ENCODE measurements at regions not wholly inside any gene's neighbourhood (a gene's known extent, or its start where the extent isn't known, plus 50 kb on each side); places are given as distances from the start of the nearest gene placed in this dataset.
"Not testable (repeated sequence)": the region's sequence is repeated elsewhere in the genome, so short reads cannot be mapped to it uniquely, and the experiment has no call there.

DNA sequence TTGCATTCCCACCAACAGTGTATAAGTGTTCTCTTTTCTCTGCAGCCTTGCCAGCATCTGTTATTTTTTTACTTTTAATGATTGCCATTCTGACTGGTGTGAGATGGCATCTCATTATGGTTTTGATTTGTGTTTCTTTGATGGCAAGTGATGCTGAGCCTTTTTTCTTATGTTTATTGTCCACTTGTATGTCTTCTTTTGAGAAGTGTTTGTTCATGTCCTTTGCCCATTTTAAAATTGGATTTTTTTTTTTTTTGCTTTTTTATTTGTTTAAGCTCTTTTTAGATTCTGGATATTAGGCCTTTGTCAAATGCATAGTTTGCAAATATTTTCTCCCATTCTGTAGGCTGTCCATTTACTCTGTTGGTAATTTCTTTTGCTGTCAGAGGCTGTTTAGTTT is 134.4 kb downstream of the APIP start:
- H3K27me3 ChIP-seq, H3K4me3 ChIP-seq, H3K36me3 ChIP-seq, DNase-seq, H3K9me3 ChIP-seq: not testable (repeated sequence)

DNA sequence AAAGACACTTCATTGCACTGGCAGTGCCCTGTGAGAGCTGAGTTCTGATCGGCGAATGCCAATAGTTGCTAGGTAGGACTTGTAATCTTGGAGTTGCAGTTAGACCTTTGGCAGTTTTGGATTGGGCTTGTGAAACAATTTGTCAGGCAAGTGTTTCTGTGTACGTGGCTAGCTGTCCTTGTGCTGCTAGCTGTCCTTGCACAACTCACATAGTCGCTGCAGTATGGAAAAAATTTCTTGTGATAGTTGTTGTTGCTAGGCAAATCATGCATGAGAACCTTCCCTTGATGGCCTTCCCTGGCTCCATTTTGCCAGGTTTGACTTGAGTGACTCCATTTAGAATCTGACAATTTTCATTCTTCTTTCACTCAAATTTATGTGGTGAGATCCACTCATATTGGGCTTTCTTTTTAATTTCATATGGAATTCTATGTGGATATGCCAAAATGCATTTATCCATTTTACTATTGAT is 140.7 kb downstream of the APIP start:
- no peak for DNase-seq
- Histone ChIP-seq H3K36me3 (no peaks in the 10 kb centered on the region), H3K27me3 (no peaks in the 10 kb centered on the region)

DNA sequence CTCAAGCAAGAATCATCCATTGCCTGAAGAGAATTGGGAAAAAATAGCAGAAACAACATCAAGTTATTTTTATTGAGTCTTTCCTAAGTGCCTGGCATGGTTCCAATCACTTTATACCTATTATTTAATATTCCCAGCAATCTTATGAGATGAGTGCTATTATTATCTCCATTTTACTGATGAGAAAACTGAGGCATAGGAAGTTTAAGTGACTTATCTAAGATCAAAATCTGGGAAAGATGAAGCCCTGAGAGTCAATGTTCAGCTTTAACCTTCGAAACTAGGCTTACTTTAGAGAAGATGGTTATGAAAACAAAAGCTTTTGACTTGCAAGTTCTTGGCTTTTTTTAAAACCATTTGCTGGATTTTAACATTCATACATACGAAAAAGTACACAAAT is 141.6 kb downstream of the APIP start:
- no peak for DNase-seq
- H3K9me3 ChIP-seq: peaks cover 11% of the 10 kb centered on the region; the same call in 1 of the 2 replicates
- H3K4me3 ChIP-seq: no peak overlapping the region
- H3K36me3 ChIP-seq: no peaks in the 10 kb centered on the region
- no peaks in the 10 kb centered on the region for H3K27me3 ChIP-seq

More for the DNA sequence above, 140.7 kb downstream of the APIP start:
- Histone ChIP-seq H3K9me3 (peaks cover 9% of the 10 kb centered on the region), H3K4me3 (no peak overlapping the region)

DNA sequence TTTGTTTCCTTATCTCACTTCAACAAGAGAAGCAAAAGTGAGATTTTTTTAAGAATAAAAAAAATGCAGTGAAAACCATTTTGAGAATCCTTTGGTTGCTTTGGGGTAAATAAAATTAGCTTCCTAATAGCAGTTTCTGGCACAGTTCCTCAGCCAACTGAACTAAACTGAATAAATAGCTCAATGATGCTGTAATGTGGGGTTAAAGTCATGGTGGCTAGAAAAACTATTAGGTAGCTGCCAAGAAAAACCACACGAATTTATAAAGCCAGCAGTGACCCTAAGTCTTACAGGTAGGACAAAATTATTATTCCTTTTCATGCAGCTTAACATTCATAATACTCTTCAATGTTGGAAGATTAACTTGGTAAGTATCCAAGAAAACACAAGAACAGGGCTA is 142.4 kb downstream of the APIP start:
- H3K27me3 ChIP-seq: no peaks in the 10 kb centered on the region
- H3K9me3 ChIP-seq: peaks cover 11% of the 10 kb centered on the region
- DNase-seq: no peak
- no peak overlapping the region for H3K4me3 ChIP-seq
- H3K36me3 ChIP-seq: no peaks in the 10 kb centered on the region

DNA sequence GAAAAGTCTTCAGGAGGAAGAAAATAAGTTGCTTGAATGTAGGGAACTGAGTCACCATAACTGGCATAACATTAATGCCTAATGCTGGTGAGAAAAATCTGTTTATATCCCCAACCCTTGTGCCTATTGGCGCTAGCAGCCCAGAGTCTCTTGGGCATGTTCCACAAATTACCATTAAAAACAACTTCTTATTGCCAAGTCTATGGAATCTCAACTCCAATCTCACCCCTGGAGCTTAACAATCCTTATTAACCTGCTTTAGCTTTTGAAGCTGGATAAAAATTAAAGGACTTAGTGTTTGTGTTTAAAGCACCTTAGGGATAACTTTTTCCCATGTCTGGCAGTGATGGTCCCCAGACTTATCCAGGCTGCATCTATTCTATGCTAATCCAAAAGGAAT is 143.0 kb downstream of the APIP start:
- peak; percentile 52 for DNase-seq
- no peak overlapping the region for H3K4me3 ChIP-seq
- peaks cover 13% of the 10 kb centered on the region for H3K9me3 ChIP-seq
- H3K27me3 ChIP-seq: no peaks in the 10 kb centered on the region
- no peaks in the 10 kb centered on the region for H3K36me3 ChIP-seq

DNA sequence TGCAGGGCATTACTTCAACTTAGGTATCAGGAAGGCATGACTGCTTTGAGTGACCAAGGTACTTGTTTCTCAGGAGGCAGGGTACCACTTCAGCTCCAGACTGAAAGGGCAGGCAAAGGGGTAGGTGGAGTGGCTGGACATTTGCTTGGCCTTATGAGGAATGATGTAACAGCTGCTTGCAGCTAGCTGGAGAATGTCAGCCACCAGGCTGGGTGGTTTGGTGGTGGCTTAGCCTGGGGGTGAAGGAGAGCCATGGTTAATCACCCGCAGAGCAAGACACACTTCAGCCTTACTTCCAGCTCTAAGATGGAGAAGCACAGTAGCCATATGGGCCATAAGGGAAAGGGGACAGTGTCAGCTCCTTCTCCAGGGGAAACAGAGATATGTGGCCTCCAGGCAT is 146.1 kb downstream of the APIP start:
- peaks cover 16% of the 10 kb centered on the region for H3K9me3 ChIP-seq
- no peaks in the 10 kb centered on the region for H3K27me3 ChIP-seq

DNA sequence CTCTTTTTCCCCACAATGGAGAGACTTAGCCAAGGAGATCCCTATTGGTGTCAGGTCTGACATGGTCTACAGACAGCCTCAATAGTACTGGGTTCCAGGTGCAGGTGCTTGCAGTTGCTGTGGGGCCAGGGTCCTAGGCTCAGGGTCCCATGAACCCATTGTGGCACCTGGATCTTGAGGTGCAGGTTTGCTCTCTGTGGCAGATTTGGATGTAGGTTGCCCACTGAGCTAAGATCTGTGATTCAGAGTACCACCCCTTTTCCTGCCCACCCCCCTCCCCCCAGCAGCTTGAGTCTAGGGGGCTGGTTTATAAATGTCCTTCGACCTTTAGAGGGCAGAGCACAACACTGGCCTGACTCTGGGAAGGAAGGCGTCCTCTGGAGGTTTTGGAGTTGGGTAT is 147.0 kb downstream of the APIP start:
- no peaks in the 10 kb centered on the region for H3K27me3 ChIP-seq

More for the DNA sequence above, 146.1 kb downstream of the APIP start:
- no peak for DNase-seq
- no peaks in the 10 kb centered on the region for H3K36me3 ChIP-seq
- H3K4me3 ChIP-seq: no peak overlapping the region

DNA sequence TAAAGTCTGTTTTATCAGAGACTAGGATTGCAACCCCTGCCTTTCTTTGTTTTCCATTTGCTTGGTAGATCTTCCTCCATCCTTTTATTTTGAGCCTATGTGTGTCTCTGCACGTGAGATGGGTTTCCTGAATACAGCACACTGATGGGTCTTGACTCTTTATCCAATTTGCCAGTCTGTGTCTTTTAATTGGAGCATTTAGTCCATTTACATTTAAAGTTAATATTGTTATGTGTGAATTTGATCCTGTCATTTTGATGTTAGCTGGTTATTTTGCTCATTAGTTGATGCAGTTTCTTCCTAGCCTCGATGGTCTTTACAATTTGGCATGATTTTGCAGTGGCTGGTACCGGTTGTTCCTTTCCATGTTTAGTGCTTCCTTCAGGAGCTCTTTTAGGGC is 141.7 kb downstream of the EHF start:
- H3K36me3 ChIP-seq, H3K4me3 ChIP-seq, DNase-seq, H3K27me3 ChIP-seq, H3K9me3 ChIP-seq: not testable (repeated sequence)

More for the DNA sequence above, 147.0 kb downstream of the APIP start:
- Histone ChIP-seq H3K9me3 (peaks cover 20% of the 10 kb centered on the region), H3K4me3 (no peak overlapping the region), H3K36me3 (no peaks in the 10 kb centered on the region)
- DNase-seq: no peak

DNA sequence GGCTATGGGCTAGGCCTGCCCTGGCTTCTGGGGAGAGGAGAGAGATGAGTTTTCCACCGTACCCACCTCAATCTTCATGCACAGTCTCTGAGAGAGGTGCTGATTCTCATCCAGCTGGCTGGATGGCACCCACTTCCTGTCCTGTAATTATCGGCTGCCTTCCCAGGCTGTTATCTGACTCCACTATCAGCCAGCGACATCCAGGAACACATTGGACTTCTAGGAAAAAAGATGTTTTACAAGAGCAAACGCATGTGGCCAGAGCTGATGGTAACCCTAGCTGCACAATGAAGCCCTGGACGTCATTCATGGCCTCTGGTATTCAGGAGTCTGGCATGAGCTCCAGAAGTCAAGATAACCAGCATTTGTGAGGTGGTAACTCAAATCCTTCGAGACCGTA is 137.4 kb downstream of the EHF start:
- H3K9me3 ChIP-seq: no peaks in the 10 kb centered on the region; the same call in 1 of the 2 replicates
- H3K36me3 ChIP-seq: no peaks in the 10 kb centered on the region
- H3K27me3 ChIP-seq: no peaks in the 10 kb centered on the region
- no peak for DNase-seq
- no peak overlapping the region for H3K4me3 ChIP-seq

DNA sequence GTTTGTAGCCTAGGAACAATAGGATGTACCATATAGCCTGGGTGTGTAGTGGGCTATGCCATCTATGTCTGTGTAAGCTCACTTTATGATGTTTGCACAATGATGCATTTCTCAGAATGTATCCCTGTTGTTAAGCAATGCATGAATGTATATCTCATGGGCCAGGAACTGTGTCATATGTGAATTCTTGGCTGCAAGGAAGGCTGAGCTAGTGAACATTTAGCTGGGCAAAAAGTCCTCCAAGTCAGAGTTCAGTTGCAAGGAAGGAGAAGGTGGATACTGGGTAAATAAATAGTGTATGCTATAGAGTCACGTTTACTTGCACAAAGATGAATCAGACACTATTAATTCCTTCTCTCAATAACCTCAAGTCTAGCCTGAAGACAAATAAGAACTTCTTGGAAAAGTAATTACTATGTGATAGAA is 136.1 kb downstream of the EHF start:
- H3K36me3 ChIP-seq: no peaks in the 10 kb centered on the region
- no peaks in the 10 kb centered on the region for H3K27me3 ChIP-seq
- no peak overlapping the region for H3K4me3 ChIP-seq
- peak; percentile 74 for DNase-seq
- H3K9me3 ChIP-seq: no peaks in the 10 kb centered on the region

DNA sequence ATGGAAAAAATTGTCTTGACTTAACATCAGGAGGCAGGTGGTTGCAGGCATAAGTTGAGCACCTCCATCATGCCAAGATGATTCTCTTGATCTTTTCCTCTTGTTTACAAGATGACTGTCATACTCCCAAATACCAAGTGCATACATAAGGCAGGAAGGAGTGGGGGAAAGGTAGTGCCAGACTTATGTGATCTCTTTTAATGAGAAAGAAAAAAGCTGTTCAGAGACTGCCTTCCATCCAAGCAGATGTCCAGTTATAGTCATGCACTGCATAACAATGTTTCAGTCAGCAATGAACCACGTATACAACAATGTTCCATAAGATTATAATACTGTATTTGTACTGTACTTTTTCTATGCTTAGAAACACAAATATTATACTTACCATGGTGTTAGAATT is 135.7 kb downstream of the EHF start:
- Histone ChIP-seq H3K36me3 (no peaks in the 10 kb centered on the region), H3K4me3 (no peak overlapping the region), H3K27me3 (no peaks in the 10 kb centered on the region), H3K9me3 (no peaks in the 10 kb centered on the region)
- no peak for DNase-seq

DNA sequence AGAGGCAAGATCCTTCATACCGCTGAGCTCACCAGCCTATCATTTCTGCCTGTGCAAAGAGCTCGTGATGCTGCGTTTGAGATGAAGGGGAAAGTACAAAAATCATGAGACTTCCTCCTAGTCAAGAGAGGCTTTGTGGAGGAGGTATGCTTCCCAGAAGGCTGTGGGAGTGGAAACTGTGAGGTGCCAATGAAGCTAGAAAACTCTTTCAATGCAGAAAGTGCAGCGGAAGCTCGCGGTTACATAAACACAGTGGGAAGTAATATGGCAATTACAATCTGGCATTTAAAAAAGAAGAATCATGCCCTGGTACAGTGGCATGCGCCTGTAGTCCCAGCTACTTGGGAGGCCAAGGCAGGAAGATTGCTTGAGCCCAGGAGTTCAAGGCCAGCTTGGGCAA is 134.8 kb downstream of the EHF start:
- DNase-seq: no peak
- Histone ChIP-seq H3K9me3 (no peaks in the 10 kb centered on the region), H3K4me3 (no peak overlapping the region), H3K36me3 (no peaks in the 10 kb centered on the region), H3K27me3 (no peaks in the 10 kb centered on the region)

DNA sequence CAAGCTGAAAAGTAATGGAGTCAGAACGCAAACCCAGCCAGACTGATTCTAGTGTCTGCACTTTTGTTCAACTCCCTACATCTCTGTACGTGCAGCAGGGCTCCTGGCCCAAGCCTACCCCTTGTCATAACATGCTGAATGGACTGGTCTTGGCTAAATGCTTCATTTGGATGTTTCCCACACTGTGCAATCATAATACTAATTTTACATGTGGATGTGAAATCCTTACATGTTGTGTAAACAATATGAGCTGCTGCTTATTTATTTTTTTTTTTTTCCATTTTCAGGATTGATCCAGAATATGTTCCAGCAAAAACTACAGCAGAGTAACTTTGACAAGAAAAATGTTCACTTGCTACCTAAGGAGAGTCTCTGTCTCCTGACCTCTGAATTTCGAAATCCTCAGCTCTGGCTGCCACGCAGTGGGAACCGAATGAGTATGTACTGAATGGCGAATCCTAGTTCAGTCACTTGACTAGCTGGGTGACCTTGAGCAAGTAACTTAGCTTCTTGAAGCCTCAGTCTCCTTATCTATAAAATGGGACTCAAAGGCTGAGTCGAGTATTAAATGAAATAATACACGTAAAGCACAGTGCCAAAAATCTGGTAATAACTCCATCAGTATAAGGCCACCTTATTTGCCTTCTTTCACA is 133.4 kb downstream of the EHF start:
- Histone ChIP-seq H3K4me3 (no peak overlapping the region), H3K36me3 (no peaks in the 10 kb centered on the region), H3K9me3 (no peaks in the 10 kb centered on the region), H3K27me3 (no peaks in the 10 kb centered on the region)
- peak; percentile 49 for DNase-seq

DNA sequence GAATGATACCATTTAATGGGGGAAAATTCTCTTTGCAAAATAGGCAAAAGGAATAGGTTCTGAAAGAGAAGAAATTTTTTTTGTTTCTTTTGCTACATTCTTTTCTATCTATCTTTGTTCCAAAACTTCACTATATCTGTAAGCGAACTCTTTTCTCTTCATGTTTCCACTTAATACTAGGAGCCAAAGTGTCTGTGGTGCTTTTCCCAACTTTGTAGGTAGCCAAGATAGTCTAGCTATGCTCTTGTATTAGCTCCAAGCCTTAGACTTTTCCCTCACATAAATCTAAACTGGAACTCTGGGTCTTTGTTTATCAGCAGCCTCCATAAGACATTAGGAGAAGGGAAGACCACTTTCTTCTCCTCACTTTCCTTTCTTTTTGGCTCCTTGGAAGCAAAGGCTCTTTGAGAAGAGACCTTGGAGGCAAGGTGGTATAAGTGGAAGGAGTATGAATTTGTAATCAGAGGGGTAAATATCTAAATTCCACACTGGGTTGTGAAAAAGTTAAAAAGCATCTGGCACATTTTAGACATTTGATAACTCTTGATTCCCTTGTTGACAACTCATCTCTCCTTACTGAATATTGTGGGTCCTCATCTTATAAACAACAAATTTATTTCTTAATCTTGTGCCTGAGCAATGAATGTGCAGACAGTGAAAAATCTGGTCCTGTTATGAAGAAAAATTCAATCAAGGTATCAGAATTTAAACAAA is 130.0 kb downstream of the EHF start:
- no peaks in the 10 kb centered on the region for H3K27me3 ChIP-seq
- H3K36me3 ChIP-seq: no peaks in the 10 kb centered on the region
- H3K4me3 ChIP-seq: no peak overlapping the region
- DNase-seq: no peak
- H3K9me3 ChIP-seq: no peaks in the 10 kb centered on the region

DNA sequence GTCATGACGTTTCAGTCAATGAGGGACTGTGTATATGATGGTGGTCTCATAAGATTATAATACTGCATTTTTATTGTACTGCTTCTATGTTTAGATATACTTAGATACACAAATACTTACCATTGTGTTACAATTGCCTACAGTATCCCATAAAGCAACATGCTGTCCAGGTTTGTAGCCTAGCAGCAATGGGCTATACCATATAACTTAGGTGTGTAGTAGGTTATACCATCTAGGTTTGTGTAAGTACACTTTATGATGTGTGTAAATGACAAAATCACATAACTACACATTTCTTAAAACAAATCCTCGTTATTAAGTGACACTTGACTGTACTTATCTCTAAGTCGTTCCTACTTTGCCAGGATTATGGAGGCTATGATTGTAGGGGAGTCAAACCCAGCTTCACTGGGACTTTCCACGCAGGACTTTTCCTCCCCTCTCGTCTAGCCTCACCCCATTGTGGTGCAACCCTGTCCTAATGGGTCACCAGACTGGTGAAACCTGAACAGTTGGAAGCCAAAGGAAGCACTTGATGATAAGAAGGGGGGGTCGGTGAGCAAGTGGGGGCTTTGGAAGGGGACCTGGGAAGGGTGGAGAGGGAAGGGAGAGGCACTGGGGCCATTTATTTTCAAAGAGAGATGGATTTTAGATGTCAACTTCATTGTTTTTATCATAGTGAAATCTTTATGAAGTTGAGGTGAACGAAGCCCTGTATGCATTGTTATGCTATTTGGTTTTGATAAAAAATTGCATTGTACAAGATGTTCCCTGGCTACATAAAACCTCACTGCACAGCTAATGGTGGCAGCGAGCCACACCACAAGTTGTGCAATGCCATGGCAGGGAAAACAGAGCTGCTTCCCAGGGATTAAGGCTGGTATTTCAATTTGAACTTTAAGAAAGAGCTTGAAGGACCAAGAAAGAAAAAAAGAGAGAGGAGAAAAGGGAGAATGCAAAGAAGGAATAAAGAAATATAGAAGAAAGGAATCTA is 129.1 kb downstream of the EHF start:
- Histone ChIP-seq H3K9me3 (no peaks in the 10 kb centered on the region), H3K27me3 (no peaks in the 10 kb centered on the region), H3K4me3 (no peak overlapping the region), H3K36me3 (no peaks in the 10 kb centered on the region)
- DNase-seq: peak; percentile 92

DNA sequence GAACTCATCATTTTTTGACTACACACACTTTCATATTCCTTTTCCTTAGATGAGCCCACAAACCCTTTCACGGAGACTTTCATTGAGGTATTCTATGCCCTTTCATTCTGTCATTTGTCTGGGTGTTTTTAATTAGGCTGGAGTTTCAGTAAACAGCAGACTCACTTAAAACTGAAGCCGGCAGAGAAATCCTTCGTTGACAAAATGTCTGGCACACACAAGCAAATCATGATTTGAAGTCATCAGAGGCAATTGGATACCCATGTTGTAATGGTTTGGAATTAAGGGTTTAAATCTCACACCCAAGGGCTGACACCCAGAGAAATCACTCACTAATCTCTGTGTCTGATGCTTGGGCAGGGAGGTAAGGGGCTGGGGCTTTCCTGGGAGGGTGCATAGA is 127.1 kb downstream of the EHF start:
- no peaks in the 10 kb centered on the region for H3K9me3 ChIP-seq
- no peak overlapping the region for H3K4me3 ChIP-seq
- H3K36me3 ChIP-seq: no peaks in the 10 kb centered on the region
- no peak for DNase-seq
- H3K27me3 ChIP-seq: no peaks in the 10 kb centered on the region

DNA sequence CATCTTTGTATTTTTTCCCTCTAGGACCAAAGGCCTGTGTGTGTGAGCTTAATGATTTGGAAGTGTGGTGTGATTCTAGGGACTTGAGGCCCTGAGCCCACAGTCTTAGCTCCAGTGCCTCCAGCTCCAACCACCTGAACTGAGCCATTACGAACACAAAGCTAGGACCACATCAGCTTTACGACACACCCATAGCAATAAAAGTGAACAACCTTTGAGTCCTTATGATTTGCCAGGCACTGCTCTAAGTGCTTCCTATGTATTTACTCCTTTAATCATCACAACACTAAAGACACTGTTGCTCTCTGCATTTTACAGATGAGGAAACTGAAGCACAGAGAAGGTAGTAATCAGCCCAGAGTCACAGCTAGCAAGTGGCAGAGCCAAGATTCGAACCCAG is 126.4 kb downstream of the EHF start:
- no peak for DNase-seq
- H3K27me3 ChIP-seq: no peaks in the 10 kb centered on the region
- no peak overlapping the region for H3K4me3 ChIP-seq
- H3K9me3 ChIP-seq: no peaks in the 10 kb centered on the region
- no peaks in the 10 kb centered on the region for H3K36me3 ChIP-seq
